GM12865 (cell line): ENCODE measurements at regions not wholly inside any gene's neighbourhood (a gene's known extent, or its start where the extent isn't known, plus 50 kb on each side); places are given as distances from the start of the nearest gene placed in this dataset.

Source experiments
- DNase-seq: peaks from one replicate; pipeline ENCODE4 v3.0.0; 2010; ENCODE audit warnings: low read depth
- H3K4me3 ChIP-seq: 2 replicates; pipeline ENCODE4 v1.5.1; 2011; ENCODE audit warnings: mild to moderate bottlenecking, low read depth, low read length, control low read depth
- CTCF ChIP-seq: IDR thresholded peaks from 2 replicates; pipeline ENCODE4 v1.5.1; 2011; ENCODE audit warnings: low read length, control low read depth, low read depth, inconsistent platforms; ENCODE audit not compliant: insufficient read depth; ENCODE audit errors: missing control alignments

DNA sequence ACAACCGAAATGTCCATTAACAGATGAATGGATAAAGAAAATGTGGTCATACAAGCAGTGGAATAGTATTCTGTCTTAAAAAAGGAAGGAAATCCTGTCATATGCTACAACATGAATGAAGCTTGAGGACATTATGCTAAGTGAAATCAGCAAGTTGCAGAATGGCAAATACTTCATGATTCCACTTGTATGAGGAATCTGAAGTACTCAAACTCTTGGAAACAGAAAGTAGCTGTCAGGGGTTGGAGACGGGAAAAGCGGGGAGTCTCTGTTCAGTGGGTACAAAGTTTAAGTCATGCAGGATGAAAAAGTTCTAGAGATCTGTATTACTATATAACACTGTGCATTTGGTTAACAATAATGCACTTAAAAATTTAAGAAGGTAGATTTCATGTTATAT lies 209.0 kb upstream of the SIX2 start:
- H3K4me3 ChIP-seq, result no peak overlapping the region
- no peak for DNase-seq
- no peak for TF ChIP-seq CTCF

DNA sequence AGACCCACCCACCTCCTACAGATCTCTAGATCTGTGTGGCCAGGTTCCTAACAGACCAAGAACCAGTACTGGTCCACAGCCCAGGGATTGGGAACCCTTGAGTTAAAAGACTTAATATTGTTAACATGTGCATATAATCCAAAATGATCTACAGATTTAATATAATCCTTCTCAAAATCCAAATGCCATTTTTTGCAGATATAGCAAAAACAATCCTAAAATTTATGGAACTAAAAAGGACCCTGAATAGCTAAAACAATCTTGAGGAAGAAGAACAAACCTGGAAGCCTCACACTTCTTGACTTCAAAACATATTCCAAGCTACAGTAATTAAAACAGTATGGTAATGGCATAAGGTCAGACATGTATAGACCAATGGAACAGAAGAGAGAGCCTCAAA lies 206.9 kb upstream of the SIX2 start:
- TF ChIP-seq CTCF, result no peak
- no peak overlapping the region for H3K4me3 ChIP-seq
- DNase-seq, result no peak

GRCh38 chr2:45214550-45214949 lies 205.3 kb upstream of the SIX2 start:
- H3K4me3 ChIP-seq, result no peak overlapping the region
- DNase-seq, result no peak
- TF ChIP-seq CTCF, result no peak

- no peak overlapping the region for H3K4me3 ChIP-seq
- no peak for DNase-seq
- TF ChIP-seq CTCF, result no peak
Measured at GRCh38 chr2:45212953-45213635, 203.8 kb upstream of the SIX2 start.

DNA sequence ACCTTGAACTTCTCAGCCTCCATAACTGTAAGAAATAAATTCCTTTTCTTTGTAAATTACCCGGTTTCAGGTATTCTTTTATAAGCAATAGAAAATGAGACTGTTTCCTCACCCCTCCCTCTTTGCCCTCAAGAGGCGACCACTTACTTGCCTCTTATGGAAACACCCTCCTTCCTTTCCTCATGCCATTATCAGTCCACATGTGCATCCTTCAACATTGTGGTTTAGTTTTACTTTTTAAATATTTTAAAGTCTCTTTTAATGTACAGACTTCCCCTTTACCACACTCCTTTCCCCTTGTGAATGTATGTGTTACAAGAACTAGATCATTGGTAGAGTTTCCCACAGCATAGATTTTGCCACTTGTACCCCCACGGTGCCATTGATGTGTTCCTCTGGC lies 202.4 kb upstream of the SIX2 start:
- no peak for TF ChIP-seq CTCF
- H3K4me3 ChIP-seq, result no peak overlapping the region
- DNase-seq, result no peak

DNA sequence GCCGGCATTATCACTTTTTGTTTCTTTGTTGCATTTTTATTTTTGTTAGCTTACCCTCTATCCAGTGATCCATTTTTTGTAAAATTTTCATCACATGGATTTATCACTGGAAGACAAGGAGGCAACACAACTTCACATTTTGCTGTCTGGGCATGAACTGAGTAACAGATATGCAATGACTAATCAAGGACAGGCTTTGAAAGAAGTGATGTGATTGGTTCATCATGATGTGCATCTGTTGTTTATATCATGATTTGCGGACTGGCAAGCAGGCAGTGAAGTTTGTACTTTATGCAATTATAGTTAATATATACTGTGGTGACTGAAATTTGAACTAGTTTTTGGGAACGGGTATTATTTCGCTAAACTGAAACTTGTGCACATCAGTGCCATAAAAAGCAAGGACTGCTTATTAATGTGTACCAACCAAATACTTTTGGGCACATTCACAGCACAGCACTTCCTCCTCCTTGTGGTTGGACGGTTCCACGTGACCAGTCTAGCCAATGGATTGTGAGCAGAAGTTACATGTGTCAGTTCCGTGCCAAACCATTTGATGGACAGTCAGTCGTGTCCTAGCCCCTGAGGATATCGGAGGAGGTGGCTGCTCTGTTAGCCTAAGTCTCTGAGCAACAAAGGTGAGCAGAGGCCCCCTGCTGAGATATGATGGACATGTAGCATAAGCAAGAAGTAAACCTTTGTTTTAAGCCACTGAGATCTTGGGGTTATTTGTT lies 201.4 kb upstream of the SIX2 start:
- no peak for TF ChIP-seq CTCF
- H3K4me3 ChIP-seq, result no peak overlapping the region
- peak; percentile 19 for DNase-seq

- H3K4me3 ChIP-seq, result no peak overlapping the region
- no peak for DNase-seq
- no peak for TF ChIP-seq CTCF
Measured at GRCh38 chr2:45209875-45210274, 200.6 kb upstream of the SIX2 start.
